IPS-18a (cell line): ENCODE measurements at regions not wholly inside any gene's neighbourhood (a gene's known extent, or its start where the extent isn't known, plus 50 kb on each side); places are given as distances from the start of the nearest gene placed in this dataset.

Experiments used
- H3K27ac ChIP-seq: one replicate; pipeline ENCODE4 v1.5.1; 2013; ENCODE audit warnings: low read length
- H3K27me3 ChIP-seq: one replicate; pipeline ENCODE4 v1.6.1; 2013; ENCODE audit warnings: mild to moderate bottlenecking, low read length; ENCODE audit not compliant: control insufficient read depth, insufficient read depth
- H3K36me3 ChIP-seq: one replicate; pipeline ENCODE4 v1.6.1; 2013; ENCODE audit warnings: low read depth, low read length; ENCODE audit not compliant: control insufficient read depth
- H3K4me1 ChIP-seq: one replicate; pipeline ENCODE4 v1.6.1; 2013; ENCODE audit warnings: low read depth, low read length; ENCODE audit not compliant: control insufficient read depth
- H3K4me3 ChIP-seq: one replicate; pipeline ENCODE4 v1.5.1; 2013; ENCODE audit warnings: low read length
- H3K9ac ChIP-seq: one replicate; pipeline ENCODE4 v1.6.1; 2013; ENCODE audit warnings: mild to moderate bottlenecking, low read length, moderate library complexity
- H3K9me3 ChIP-seq: one replicate; pipeline ENCODE4 v1.6.1; 2013; ENCODE audit warnings: low read depth, low read length; ENCODE audit not compliant: control insufficient read depth

- Histone ChIP-seq H3K27ac (no peak overlapping the region), H3K4me3 (no peak overlapping the region), H3K9me3 (peaks cover 8% of the 10 kb centered on the region), H3K9ac (no peak overlapping the region), H3K36me3 (no peaks in the 10 kb centered on the region), H3K27me3 (no peaks in the 10 kb centered on the region), H3K4me1 (peaks cover 4% of the 10 kb centered on the region)
Measured at GRCh38 chr9:79382044-79382443, 189.7 kb upstream of the TLE4 start.

GRCh38 chr9:79382458-79382857, 189.3 kb upstream of the TLE4 start:
- no peak overlapping the region for H3K9ac ChIP-seq
- H3K9me3 ChIP-seq = peaks cover 8% of the 10 kb centered on the region
- H3K4me1 ChIP-seq = peaks cover 8% of the 10 kb centered on the region
- no peak overlapping the region for H3K27ac ChIP-seq
- H3K27me3 ChIP-seq = no peaks in the 10 kb centered on the region
- no peaks in the 10 kb centered on the region for H3K36me3 ChIP-seq
- no peak overlapping the region for H3K4me3 ChIP-seq

- Histone ChIP-seq H3K27me3 (no peaks in the 10 kb centered on the region), H3K9me3 (peaks cover 8% of the 10 kb centered on the region)
Measured at GRCh38 chr9:79383096-79383495, 188.7 kb upstream of the TLE4 start.

GRCh38 chr9:79384091-79384490, 187.7 kb upstream of the TLE4 start:
- Histone ChIP-seq H3K9ac (no peak overlapping the region), H3K27me3 (no peaks in the 10 kb centered on the region), H3K27ac (no peak overlapping the region), H3K9me3 (peaks cover 8% of the 10 kb centered on the region), H3K4me3 (no peak overlapping the region), H3K36me3 (no peaks in the 10 kb centered on the region), H3K4me1 (peaks cover 12% of the 10 kb centered on the region)

More at GRCh38 chr9:79383096-79383495, 188.7 kb upstream of the TLE4 start:
- peaks cover 12% of the 10 kb centered on the region for H3K4me1 ChIP-seq
- no peak overlapping the region for H3K9ac ChIP-seq
- H3K4me3 ChIP-seq = no peak overlapping the region
- no peaks in the 10 kb centered on the region for H3K36me3 ChIP-seq
- H3K27ac ChIP-seq = no peak overlapping the region

- no peaks in the 10 kb centered on the region for H3K36me3 ChIP-seq
- no peak overlapping the region for H3K4me3 ChIP-seq
- H3K9ac ChIP-seq = no peak overlapping the region
- H3K27ac ChIP-seq = no peak overlapping the region
- peaks cover 12% of the 10 kb centered on the region for H3K4me1 ChIP-seq
- no peaks in the 10 kb centered on the region for H3K27me3 ChIP-seq
- peaks cover 5% of the 10 kb centered on the region for H3K9me3 ChIP-seq
Measured at GRCh38 chr9:79384501-79384900, 187.3 kb upstream of the TLE4 start.

- no peak overlapping the region for H3K27ac ChIP-seq
Measured at GRCh38 chr9:79387101-79387835, 184.5 kb upstream of the TLE4 start.

GRCh38 chr9:79390077-79390698, 181.6 kb upstream of the TLE4 start:
- H3K27me3 ChIP-seq = no peaks in the 10 kb centered on the region
- H3K9ac ChIP-seq = no peak overlapping the region
- H3K4me1 ChIP-seq = peaks cover 12% of the 10 kb centered on the region
- no peak overlapping the region for H3K27ac ChIP-seq
- H3K9me3 ChIP-seq = no peaks in the 10 kb centered on the region
- H3K36me3 ChIP-seq = no peaks in the 10 kb centered on the region
- no peak overlapping the region for H3K4me3 ChIP-seq

More at GRCh38 chr9:79387101-79387835, 184.5 kb upstream of the TLE4 start:
- Histone ChIP-seq H3K27me3 (no peaks in the 10 kb centered on the region), H3K9me3 (no peaks in the 10 kb centered on the region), H3K9ac (no peak overlapping the region), H3K4me3 (no peak overlapping the region), H3K4me1 (peaks cover 12% of the 10 kb centered on the region), H3K36me3 (no peaks in the 10 kb centered on the region)

- Histone ChIP-seq H3K27ac (no peak overlapping the region), H3K4me1 (peaks cover 21% of the 10 kb centered on the region), H3K27me3 (no peaks in the 10 kb centered on the region), H3K4me3 (no peak overlapping the region), H3K9me3 (no peaks in the 10 kb centered on the region), H3K9ac (no peak overlapping the region), H3K36me3 (no peaks in the 10 kb centered on the region)
Measured at GRCh38 chr9:79390781-79391770, 180.7 kb upstream of the TLE4 start.

- Histone ChIP-seq H3K27ac (no peak overlapping the region), H3K27me3 (no peaks in the 10 kb centered on the region), H3K36me3 (no peaks in the 10 kb centered on the region), H3K9me3 (no peaks in the 10 kb centered on the region), H3K4me1 (peaks cover 31% of the 10 kb centered on the region), H3K9ac (no peak overlapping the region), H3K4me3 (peak overlapping the region; percentile 55)
Measured at GRCh38 chr9:79395228-79395627, 176.5 kb upstream of the TLE4 start.

GRCh38 chr9:79395755-79396154, 176.0 kb upstream of the TLE4 start:
- no peak overlapping the region for H3K9ac ChIP-seq
- no peaks in the 10 kb centered on the region for H3K36me3 ChIP-seq
- H3K27me3 ChIP-seq = no peaks in the 10 kb centered on the region
- H3K4me1 ChIP-seq = peaks cover 31% of the 10 kb centered on the region
- H3K4me3 ChIP-seq = peak overlapping the region; percentile 55
- no peaks in the 10 kb centered on the region for H3K9me3 ChIP-seq
- H3K27ac ChIP-seq = no peak overlapping the region

- Histone ChIP-seq H3K36me3 (no peaks in the 10 kb centered on the region), H3K9me3 (no peaks in the 10 kb centered on the region), H3K27ac (no peak overlapping the region), H3K4me1 (peaks cover 31% of the 10 kb centered on the region), H3K27me3 (no peaks in the 10 kb centered on the region), H3K4me3 (peak overlapping the region; percentile 55), H3K9ac (no peak overlapping the region)
Measured at GRCh38 chr9:79396168-79396567, 175.6 kb upstream of the TLE4 start.
